ENCODE measurements at regions not wholly inside any gene's neighbourhood (a gene's known extent, or its start where the extent isn't known, plus 50 kb on each side); places are given as distances from the start of the nearest gene placed in this dataset.

- no peak overlapping the region for H3K4me3 Mint-ChIP-seq (ENCODE audit: unreplicated experiment)
- CTCF ChIA-PET = no interaction called here
Measured at GRCh38 chrX:150185766-150186165, 177.4 kb upstream of the MAMLD1 start.

GRCh38 chrX:150192816-150193215 lies 170.3 kb upstream of the MAMLD1 start:
- CTCF ChIA-PET = interaction anchor here (0.6 to 0.7 kb wide), 2 partner anchors 11 to 26 kb away, joined by 3 to 4 read pairs; no protein-coding TSS in a partner anchor
- no TSS peak for BruUV-seq (replicated peaks)
- intact Hi-C loops (cut with micrococcal nuclease) = no loop called here
- DNase-seq (ENCODE audit: unreplicated experiment) = no peak
- Mint-ChIP-seq H3K4me3 (ENCODE audit: unreplicated experiment) (no peak overlapping the region), H3K27me3 (ENCODE audit: insufficient read depth, unreplicated experiment) (no peaks in the 10 kb centered on the region), H3K27ac (ENCODE audit: low read depth, unreplicated experiment) (no peak overlapping the region), H3K9me3 (ENCODE audit: unreplicated experiment) (no peaks in the 10 kb centered on the region), H3K4me1 (ENCODE audit: insufficient read depth, unreplicated experiment) (no peaks in the 10 kb centered on the region), H3K36me3 (ENCODE audit: insufficient read depth, unreplicated experiment) (no peaks in the 10 kb centered on the region)
- POLR2A ChIA-PET = interaction anchor here (1.7 kb wide), 1 partner anchor 8 kb away, joined by 4 read pairs; no protein-coding TSS in a partner anchor
- no peak for TF ChIP-seq CTCF (IDR thresholded peaks at IDR 0.05; ENCODE audit: unreplicated experiment)

More at GRCh38 chrX:150185766-150186165, 177.4 kb upstream of the MAMLD1 start:
- H3K36me3 Mint-ChIP-seq (ENCODE audit: insufficient read depth, unreplicated experiment) = no peaks in the 10 kb centered on the region
- H3K4me1 Mint-ChIP-seq (ENCODE audit: insufficient read depth, unreplicated experiment) = peaks cover 17% of the 10 kb centered on the region
- no peak overlapping the region for H3K27ac Mint-ChIP-seq (ENCODE audit: low read depth, unreplicated experiment)
- no TSS peak for BruUV-seq (replicated peaks)
- no peak for TF ChIP-seq CTCF (IDR thresholded peaks at IDR 0.05; ENCODE audit: unreplicated experiment)
- no peaks in the 10 kb centered on the region for H3K9me3 Mint-ChIP-seq (ENCODE audit: unreplicated experiment)
- intact Hi-C loops (cut with micrococcal nuclease) = no loop called here
- DNase-seq (ENCODE audit: unreplicated experiment) = no peak
- no peaks in the 10 kb centered on the region for H3K27me3 Mint-ChIP-seq (ENCODE audit: insufficient read depth, unreplicated experiment)
- POLR2A ChIA-PET = interaction anchor here (1.9 kb wide), 1 partner anchor 14 kb away, joined by 7 read pairs; no protein-coding TSS in a partner anchor

- POLR2A ChIA-PET = no interaction called here
- Mint-ChIP-seq H3K27me3 (ENCODE audit: insufficient read depth, unreplicated experiment) (no peaks in the 10 kb centered on the region), H3K4me1 (ENCODE audit: insufficient read depth, unreplicated experiment) (peaks cover 23% of the 10 kb centered on the region), H3K27ac (ENCODE audit: low read depth, unreplicated experiment) (no peak overlapping the region), H3K36me3 (ENCODE audit: insufficient read depth, unreplicated experiment) (peaks cover 3% of the 10 kb centered on the region), H3K4me3 (ENCODE audit: unreplicated experiment) (no peak overlapping the region), H3K9me3 (ENCODE audit: unreplicated experiment) (no peaks in the 10 kb centered on the region)
- intact Hi-C loops (cut with micrococcal nuclease) = no loop called here
- no peak for TF ChIP-seq CTCF (IDR thresholded peaks at IDR 0.05; ENCODE audit: unreplicated experiment)
- DNase-seq (ENCODE audit: unreplicated experiment) = no peak
- BruUV-seq (replicated peaks) = no TSS peak
- CTCF ChIA-PET = no interaction called here
Measured at GRCh38 chrX:150196285-150196684, 166.8 kb upstream of the MAMLD1 start.

- Mint-ChIP-seq H3K27me3 (ENCODE audit: insufficient read depth, unreplicated experiment) (no peaks in the 10 kb centered on the region), H3K4me1 (ENCODE audit: insufficient read depth, unreplicated experiment) (peaks cover 31% of the 10 kb centered on the region), H3K27ac (ENCODE audit: low read depth, unreplicated experiment) (no peak overlapping the region), H3K9me3 (ENCODE audit: unreplicated experiment) (no peaks in the 10 kb centered on the region), H3K4me3 (ENCODE audit: unreplicated experiment) (no peak overlapping the region), H3K36me3 (ENCODE audit: insufficient read depth, unreplicated experiment) (peaks cover 4% of the 10 kb centered on the region)
- no peak for DNase-seq (ENCODE audit: unreplicated experiment)
- ChIA-PET POLR2A (no interaction called here), CTCF (interaction anchor here (0.6 kb wide), 1 partner anchor 65 kb away, joined by 3 read pairs; no protein-coding TSS in a partner anchor)
- TF ChIP-seq CTCF (IDR thresholded peaks at IDR 0.05; ENCODE audit: unreplicated experiment) = no peak
- no TSS peak for BruUV-seq (replicated peaks)
- intact Hi-C loops (cut with micrococcal nuclease) = no loop called here
Measured at GRCh38 chrX:150197388-150197787, 165.7 kb upstream of the MAMLD1 start.

All from MCF 10A (cell line).